Left colon (tissue), 2 donors: ENCODE measurements at regions not wholly inside any gene's neighbourhood (a gene's known extent, or its start where the extent isn't known, plus 50 kb on each side); places are given as distances from the start of the nearest gene placed in this dataset.

ENCODE experiments used
- ATAC-seq: fragments of 200-7000 bp; cut with Tn5 transposase; one replicate; pipeline ENCODE4 v1.9.1; 2020; ENCODE audit warnings: mild to moderate bottlenecking, moderate library complexity
- DNase-seq, 2 donors: peaks; one replicate each; pipeline ENCODE4 v3.0.0-alpha.2; 2020
- intact Hi-C, 2 donors: fragments of 100-400 bp; cut with DNase I in 1 of 2; cut with micrococcal nuclease in 1 of 2; formaldehyde crosslinking; loops; one replicate each; pipeline versions ENCODE4 v1.11.2 to v1.14.0; 2022; cut with DNase I, micrococcal nuclease
- donor health status: DM: no; HTN: no; CAD: no.
- donor health status: DM: yes; HTN: yes; CAD: no.

DNA sequence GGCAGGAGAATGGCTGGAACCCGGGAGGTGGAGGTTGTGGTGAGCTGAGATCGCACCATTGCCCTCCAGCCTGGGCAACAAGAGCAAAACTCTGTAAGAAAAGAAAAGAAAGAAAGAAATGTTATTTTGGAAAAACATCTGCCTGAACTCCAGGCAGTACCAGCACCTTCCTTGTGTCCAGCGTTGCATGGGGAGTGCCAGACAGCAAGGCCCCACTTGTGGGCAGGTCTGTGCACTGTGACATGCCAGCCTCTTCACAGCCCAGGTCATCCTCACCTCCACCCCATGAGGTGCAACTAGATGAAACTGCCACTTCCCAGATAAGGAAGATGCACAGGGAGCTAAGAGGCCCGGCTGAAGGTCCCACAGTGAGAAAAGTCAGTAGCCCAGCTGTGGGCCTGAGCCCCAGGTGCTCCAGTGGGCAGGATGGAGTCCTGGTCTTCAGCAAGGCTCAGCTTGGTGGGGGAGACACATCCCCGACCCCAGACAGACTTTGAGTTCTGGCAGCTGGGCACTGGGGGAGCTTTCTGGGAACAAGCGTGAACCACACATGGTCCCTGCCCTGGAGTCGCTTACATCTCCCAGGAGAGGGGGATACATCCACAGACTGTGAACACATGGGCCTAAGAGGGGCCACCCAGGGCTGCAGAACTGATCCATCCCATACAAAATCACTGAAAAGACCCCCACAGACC, 146.9 kb upstream of the IER5L start:
- no peak for ATAC-seq
- DNase-seq: no peak
- intact Hi-C loops: no loop called here

DNA sequence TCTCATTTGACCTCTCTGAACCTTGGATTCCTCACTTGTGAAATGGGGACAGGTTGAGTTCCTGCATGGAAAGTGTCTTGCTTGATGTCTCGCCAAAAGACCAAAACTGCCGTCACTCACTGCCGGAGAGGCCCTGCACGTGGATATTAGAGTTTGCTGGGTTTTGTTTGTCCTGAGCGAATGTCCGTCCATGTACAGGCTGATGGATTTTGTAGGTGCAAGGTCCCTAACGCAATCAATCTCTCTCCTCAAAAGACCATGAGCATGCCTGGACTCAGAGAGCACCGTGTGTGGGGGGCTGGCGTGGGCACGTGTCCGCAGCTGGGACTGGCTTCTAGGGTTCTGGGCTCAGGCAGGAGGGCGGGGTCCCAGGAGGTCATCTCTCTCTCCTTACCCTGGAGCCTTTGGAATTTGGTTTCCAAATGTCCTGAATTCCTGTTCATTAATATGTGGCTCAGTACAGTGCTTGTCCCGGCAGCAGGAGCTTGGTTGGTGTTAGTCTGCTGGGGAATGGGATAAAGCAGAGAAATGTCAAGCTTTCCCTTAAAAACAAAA, 146.0 kb upstream of the IER5L start:
- ATAC-seq: no peak

GRCh38 chr9:129323376-129323998, 145.4 kb upstream of the IER5L start:
- DNase-seq (no peak), ATAC-seq (no peak)
- intact Hi-C loops: no loop called here

More for the DNA sequence above, 146.0 kb upstream of the IER5L start:
- intact Hi-C loops: no loop called here
- no peak for DNase-seq

DNA sequence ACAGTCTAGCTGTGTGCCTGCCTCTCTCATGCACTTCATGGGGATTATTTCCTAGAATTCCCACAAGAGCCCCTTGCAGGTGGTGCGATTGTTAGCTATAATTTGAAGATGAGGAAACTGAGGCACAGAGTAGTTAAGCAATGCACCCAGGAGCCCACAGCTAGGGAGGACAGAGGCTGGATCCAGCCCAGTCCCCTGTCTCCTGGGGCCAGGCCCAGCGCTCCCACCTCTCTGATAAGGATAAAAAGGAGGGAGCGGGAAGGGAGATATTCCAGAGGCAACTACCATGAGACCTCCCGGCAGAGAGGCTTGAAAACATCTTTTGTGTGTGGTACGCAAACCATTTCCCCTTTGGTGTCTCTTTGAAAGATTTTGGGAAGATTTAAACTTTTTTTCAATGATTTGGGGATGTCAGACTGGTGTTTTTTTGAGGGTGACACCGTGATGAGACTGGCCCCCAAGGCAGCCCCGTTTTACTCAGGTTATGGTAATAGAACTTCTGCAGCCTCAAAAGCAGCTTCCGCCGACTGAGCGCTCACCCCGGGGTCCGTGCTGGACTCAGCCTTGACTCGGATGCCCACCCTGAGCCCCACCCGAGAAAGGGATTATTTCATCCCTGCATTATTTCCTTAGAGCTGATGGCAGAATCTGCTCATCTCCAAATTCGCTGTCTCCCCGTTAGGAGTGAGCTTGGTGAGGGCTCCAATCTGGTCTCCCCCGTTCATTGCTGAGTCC, 144.7 kb upstream of the IER5L start:
- DNase-seq (no peak), ATAC-seq (no peak)
- intact Hi-C loops: no loop called here

- no peak for ATAC-seq
- no peak for DNase-seq
- intact Hi-C loops: no loop called here
Measured at GRCh38 chr9:129322022-129322621, 144.1 kb upstream of the IER5L start.

- no peak for ATAC-seq
- no peak for DNase-seq
- intact Hi-C loops: no loop called here
Measured at GRCh38 chr9:129321286-129322021, 143.4 kb upstream of the IER5L start.

DNA sequence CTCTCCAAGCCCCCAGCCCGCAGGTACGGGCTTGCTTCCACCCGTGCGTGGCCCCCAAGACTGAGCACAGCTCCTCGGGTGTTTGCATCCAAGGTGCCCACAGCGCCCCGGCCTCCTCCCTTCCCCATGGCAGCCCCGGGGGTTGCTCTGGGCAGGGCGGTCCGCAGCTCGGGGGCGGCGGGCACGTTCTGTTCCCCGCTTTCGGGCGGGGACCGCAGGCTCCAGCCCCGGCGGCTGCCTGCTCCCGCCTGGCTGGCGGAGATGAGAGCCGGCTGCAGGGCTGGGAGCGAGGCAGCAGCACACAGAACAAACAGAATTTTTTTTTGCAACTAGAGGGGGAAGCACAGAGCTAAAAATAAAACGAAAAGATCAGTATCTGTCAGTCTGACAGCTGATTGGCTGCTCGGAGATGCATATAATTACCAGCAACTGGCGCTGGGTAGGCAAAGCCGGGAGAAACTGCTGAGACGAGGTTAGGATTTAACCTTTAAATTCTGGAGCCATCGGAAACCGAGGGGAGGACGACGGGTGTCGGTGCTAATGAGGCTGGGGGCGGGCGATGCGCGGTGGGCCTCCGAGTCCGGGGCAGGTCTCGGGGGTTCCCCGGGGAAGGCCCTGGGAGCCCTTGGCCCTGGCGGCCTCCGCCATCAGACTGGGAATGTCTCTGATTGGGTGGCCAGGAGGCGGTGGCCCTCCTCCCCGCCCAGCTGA, 142.7 kb upstream of the IER5L start:
- ATAC-seq (peak; percentile 71), DNase-seq (peak in 1 of 2 donors; percentile 36)
- intact Hi-C loops: no loop called here

DNA sequence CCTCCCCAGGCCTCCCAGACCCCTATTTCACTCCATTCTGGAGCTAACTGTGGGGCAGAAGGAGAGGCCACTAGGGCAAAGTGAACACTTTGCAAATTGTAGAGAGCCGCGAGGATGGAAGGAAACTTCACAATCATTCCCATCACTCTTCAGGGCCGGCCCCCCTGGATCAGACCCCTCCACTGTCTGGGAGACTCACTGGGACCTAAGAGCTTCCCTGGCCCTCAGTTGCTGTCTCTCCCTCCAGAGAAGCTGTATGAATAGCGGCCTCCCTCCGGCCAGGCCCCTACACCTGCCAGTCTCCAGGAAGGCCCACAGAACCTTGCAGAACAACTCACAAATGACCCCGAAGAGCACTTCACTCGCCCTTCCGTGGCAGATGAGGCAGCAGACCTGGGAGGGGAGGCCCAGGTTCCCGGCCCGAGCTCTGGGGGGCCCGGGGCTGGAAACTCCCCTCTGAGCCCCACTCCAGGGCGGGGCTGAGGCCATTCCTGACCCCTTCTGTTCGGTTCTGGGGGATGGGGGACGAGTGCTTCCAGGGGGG, 141.9 kb upstream of the IER5L start:
- intact Hi-C loops: no loop called here
- ATAC-seq: no peak
- no peak for DNase-seq

GRCh38 chr9:129319076-129319937, 141.2 kb upstream of the IER5L start:
- no peak for DNase-seq
- ATAC-seq: no peak
- intact Hi-C loops: no loop called here

GRCh38 chr9:129318121-129319075, 140.3 kb upstream of the IER5L start:
- intact Hi-C loops: no loop called here
- ATAC-seq (no peak), DNase-seq (no peak)

GRCh38 chr9:129317179-129318011, 139.3 kb upstream of the IER5L start:
- intact Hi-C loops: no loop called here
- peak in 1 of 2 donors; percentile 44 for DNase-seq
- peak; percentile 72 for ATAC-seq

DNA sequence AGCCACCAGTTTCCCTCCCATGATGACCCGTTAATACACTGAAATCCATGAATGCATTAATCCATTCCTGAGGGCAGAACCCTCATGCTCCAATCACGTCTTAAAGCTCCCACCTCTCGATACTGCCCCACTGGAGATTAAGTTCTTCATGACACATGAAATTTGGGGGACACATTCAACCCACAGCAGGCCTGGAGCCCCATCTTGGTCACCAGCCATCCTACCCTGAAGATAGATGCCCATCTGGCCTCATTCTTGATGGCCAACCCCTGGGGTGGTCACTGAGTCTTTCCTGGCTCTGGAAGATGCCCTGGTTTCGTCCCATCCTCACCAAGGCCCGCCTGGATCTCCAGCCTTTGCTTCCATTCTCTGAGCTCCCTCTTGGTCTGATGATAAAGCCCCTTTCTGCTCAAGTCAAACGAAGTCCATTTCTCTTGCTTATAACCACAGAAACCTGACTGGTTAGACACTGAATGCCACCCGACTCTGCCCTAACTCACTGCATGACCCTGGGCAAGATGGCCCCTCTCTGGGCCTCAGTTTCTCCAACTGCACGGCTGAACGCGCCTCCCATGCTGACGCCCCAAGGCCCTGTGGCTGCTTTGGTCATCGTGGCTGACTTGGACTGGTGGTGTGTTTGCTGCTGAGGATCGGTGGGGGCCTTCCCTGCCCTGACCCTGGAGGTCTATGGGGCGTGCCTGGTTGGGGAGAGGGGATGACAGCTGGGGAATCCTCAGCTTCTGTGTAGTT, 138.4 kb upstream of the IER5L start:
- intact Hi-C loops: no loop called here
- ATAC-seq (no peak), DNase-seq (no peak)

- ATAC-seq (no peak), DNase-seq (no peak)
- intact Hi-C loops: no loop called here
Measured at GRCh38 chr9:129313331-129313955, 135.4 kb upstream of the IER5L start.
